ENCODE measurements at regions not wholly inside any gene's neighbourhood (a gene's known extent, or its start where the extent isn't known, plus 50 kb on each side); places are given as distances from the start of the nearest gene placed in this dataset.
"Not testable (repeated sequence)": the region's sequence is repeated elsewhere in the genome, so short reads cannot be mapped to it uniquely, and the experiment has no call there.

GRCh38 chr6:166703149-166703710 is 76.2 kb upstream of the RPS6KA2 start:
- BruUV-seq (replicated peaks), result no TSS peak
- H3K79me2 ChIP-seq (ENCODE audit: insufficient read depth, low read length), result no peaks in the 10 kb centered on the region
- H2AFZ ChIP-seq (ENCODE audit: low read length), result no peak overlapping the region
- no peak overlapping the region for H3K9ac ChIP-seq (ENCODE audit: insufficient read depth, low read depth, low read length)
- no peaks in the 10 kb centered on the region for H3K4me1 ChIP-seq (ENCODE audit: insufficient read depth, low read length)
- intact Hi-C loops (cut with micrococcal nuclease; ENCODE audit: unreplicated experiment) (no loop called here), in situ Hi-C loops (cut with HindIII; ENCODE audit: extremely low pct_ligation_motif_present, low pct_unique_long_range_greater_than_20kb) (no loop called here)
- H3K9me3 ChIP-seq (ENCODE audit: low read length), result no peaks in the 10 kb centered on the region
- no peak overlapping the region for H3K4me3 ChIP-seq (replicated peaks in 1 of 3; ENCODE audit: insufficient read depth in 1 of 3, low read depth in 2 of 3, low read length in 3 of 3)
- no peak overlapping the region for H3K4me2 ChIP-seq (ENCODE audit: low read depth, low read length)
- H3K27me3 ChIP-seq (ENCODE audit: control insufficient read depth in 1 of 2, insufficient read depth in 2 of 2, low read length in 2 of 2), result peaks cover 1 to 29% of the 10 kb centered on the region in 2 experiments; a peak in 4 of 5 replicates
- ChIA-PET POLR2A (no interaction called here), CTCF (ENCODE audit: low intra/inter-chr PET ratio, low total read pairs) (no interaction called here)
- TF ChIP-seq NFRKB (IDR thresholded peaks at IDR 0.05), result no peak
- TF ChIP-seq HNRNPL (IDR thresholded peaks at IDR 0.05; ENCODE audit: low read depth, low read length), result no peak
- TF ChIP-seq HNF4G (IDR thresholded peaks at IDR 0.05; ENCODE audit: borderline replicate concordance, low read depth, low read length), result no peak
- TF ChIP-seq HNF4G (CRISPR knock-in tag; IDR thresholded peaks at IDR 0.05; ENCODE audit: borderline replicate concordance, low read depth), result no peak
- no peak for TF ChIP-seq ZNF12 (CRISPR knock-in tag; IDR thresholded peaks at IDR 0.05)
- TF ChIP-seq ZNF562 (CRISPR knock-in tag; IDR thresholded peaks at IDR 0.05; ENCODE audit: borderline replicate concordance), result no peak
- TF ChIP-seq ZNF260 (CRISPR knock-in tag; IDR thresholded peaks at IDR 0.05; ENCODE audit: borderline replicate concordance, low read depth), result no peak
- no peak for TF ChIP-seq ZNF788 (CRISPR knock-in tag; IDR thresholded peaks at IDR 0.05; ENCODE audit: borderline replicate concordance)
- TF ChIP-seq ZNF704 (CRISPR knock-in tag; IDR thresholded peaks at IDR 0.05; ENCODE audit: borderline replicate concordance), result no peak
- no peak for TF ChIP-seq ZNF441 (CRISPR knock-in tag; IDR thresholded peaks at IDR 0.05; ENCODE audit: borderline replicate concordance)
- no peak for TF ChIP-seq FOXA3 (CRISPR knock-in tag; IDR thresholded peaks at IDR 0.05)
- no peak for TF ChIP-seq FOXC1 (CRISPR knock-in tag; IDR thresholded peaks at IDR 0.05; ENCODE audit: borderline replicate concordance)
- TF ChIP-seq ZNF136 (CRISPR knock-in tag; IDR thresholded peaks at IDR 0.05; ENCODE audit: low read depth), result no peak
- no peak for TF ChIP-seq EHMT2 (IDR thresholded peaks at IDR 0.05; ENCODE audit: borderline replicate concordance, low read depth, low read length)
- TF ChIP-seq IRF2 (CRISPR knock-in tag; IDR thresholded peaks at IDR 0.05), result no peak
- no peak for TF ChIP-seq ZNF333 (CRISPR knock-in tag; IDR thresholded peaks at IDR 0.05; ENCODE audit: borderline replicate concordance)
- no peak for TF ChIP-seq POLR2AphosphoS5 (IDR thresholded peaks at IDR 0.05; ENCODE audit: low read depth, low read length)
- TF ChIP-seq ZNF256 (CRISPR knock-in tag; conservative IDR thresholded peaks at IDR 0.05), result no peak
- TF ChIP-seq RAD51 (IDR thresholded peaks at IDR 0.05; ENCODE audit: borderline replicate concordance), result no peak
- TF ChIP-seq NFIC (IDR thresholded peaks at IDR 0.05; ENCODE audit: low read length), result no peak
- no peak for TF ChIP-seq THYN1 (CRISPR knock-in tag; IDR thresholded peaks at IDR 0.05; ENCODE audit: borderline replicate concordance, low read depth)
- ATAC-seq, result no peak
- no peak overlapping the region for H3K27ac ChIP-seq (ENCODE audit: extremely low read length, insufficient read depth, low read length)
- DNase-seq (ENCODE audit: low spot score), result no peak
- H3K36me3 ChIP-seq (replicated peaks in 1 of 2; ENCODE audit: control insufficient read depth in 1 of 2, insufficient read depth in 2 of 2, low read length in 2 of 2), result no peaks in the 10 kb centered on the region
- FAIRE-seq, result no peak
- 57% methylated on average over 8 of the region's 8 CpGs for WGBS (ENCODE audit: low lambda C conversion rate)
- no peaks in the 10 kb centered on the region for H4K20me1 ChIP-seq (ENCODE audit: insufficient read depth, low read length)

- H3K4me2 ChIP-seq (ENCODE audit: low read depth, low read length); H3K36me3 ChIP-seq (replicated peaks in 1 of 2; ENCODE audit: control insufficient read depth in 1 of 2, insufficient read depth in 2 of 2, low read length in 2 of 2); H3K27ac ChIP-seq (ENCODE audit: extremely low read length, insufficient read depth, low read length); POLR2A ChIA-PET; H3K9ac ChIP-seq (ENCODE audit: insufficient read depth, low read depth, low read length); FAIRE-seq; H3K79me2 ChIP-seq (ENCODE audit: insufficient read depth, low read length); H3K4me3 ChIP-seq (replicated peaks in 1 of 3; ENCODE audit: insufficient read depth in 1 of 3, low read depth in 2 of 3, low read length in 3 of 3); DNase-seq (ENCODE audit: low spot score); H3K9me3 ChIP-seq (ENCODE audit: low read length); H2AFZ ChIP-seq (ENCODE audit: low read length); in situ Hi-C loops (cut with HindIII; ENCODE audit: extremely low pct_ligation_motif_present, low pct_unique_long_range_greater_than_20kb); ATAC-seq; intact Hi-C loops (cut with micrococcal nuclease; ENCODE audit: unreplicated experiment); H3K4me1 ChIP-seq (ENCODE audit: insufficient read depth, low read length); BruUV-seq (replicated peaks); CTCF ChIA-PET (ENCODE audit: low intra/inter-chr PET ratio, low total read pairs); H4K20me1 ChIP-seq (ENCODE audit: insufficient read depth, low read length): not testable (repeated sequence)
- WGBS (ENCODE audit: low lambda C conversion rate), result 42% methylated on average over 8 of the region's 8 CpGs
- H3K27me3 ChIP-seq (ENCODE audit: control insufficient read depth in 1 of 2, insufficient read depth in 2 of 2, low read length in 2 of 2), result peaks cover 1 to 41% of the 10 kb centered on the region in 2 experiments; a peak in 3 of 5 replicates
Observed at GRCh38 chr6:166701424-166701823, 74.4 kb upstream of the RPS6KA2 start.

Data from HepG2 (cell line).